ENCODE measurements at regions not wholly inside any gene's neighbourhood (a gene's known extent, or its start where the extent isn't known, plus 50 kb on each side); places are given as distances from the start of the nearest gene placed in this dataset.

DNA sequence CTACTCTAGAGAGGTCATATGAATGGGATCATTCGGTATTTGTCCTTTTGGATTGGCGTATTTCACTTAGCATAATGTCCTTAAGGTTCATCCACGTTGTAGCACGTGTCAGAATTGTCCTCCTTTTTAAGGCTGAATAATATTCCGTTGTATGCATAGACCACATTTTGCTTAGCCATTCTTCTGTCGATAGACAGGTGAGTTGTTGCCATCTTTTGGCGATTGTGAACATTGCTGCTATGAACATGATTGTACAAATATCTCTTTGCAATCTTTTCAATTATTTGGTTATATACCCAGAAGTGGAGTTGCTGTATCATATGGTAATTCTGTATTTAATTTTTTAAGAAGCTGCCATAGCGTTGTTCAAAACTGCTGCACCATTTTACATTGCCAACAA is 52.4 kb upstream of the GOLGA8J start:
- H3K36me3 ChIP-seq: no peaks in the 10 kb centered on the region
- in situ Hi-C loops (cut with MboI; ENCODE audit: low pct_ligation_motif_present in 1 of 4, low pct_unique_long_range_greater_than_20kb in 1 of 4, low sequenced_read_pairs in 3 of 4) (no loop called here), intact Hi-C loops (cut with DNase I; ENCODE audit: low total_unique reads) (no loop called here)
- H3K27me3 ChIP-seq: no peaks in the 10 kb centered on the region
- WGBS, 2 donors (ENCODE audit: low coverage in 1 of 2): 83 to 86% methylated on average over 7 to 8 of the region's 8 CpGs
- H3K9me3 ChIP-seq: no peaks in the 10 kb centered on the region
- no peak for DNase-seq
- H3K27ac ChIP-seq: no peak overlapping the region
- no peak overlapping the region for H3K4me3 ChIP-seq
- TF ChIP-seq POLR2AphosphoS5 (IDR thresholded peaks at IDR 0.05) (no peak), EP300 (IDR thresholded peaks at IDR 0.05; ENCODE audit: low read depth) (no peak)
- TF ChIP-seq, protein P1, sequence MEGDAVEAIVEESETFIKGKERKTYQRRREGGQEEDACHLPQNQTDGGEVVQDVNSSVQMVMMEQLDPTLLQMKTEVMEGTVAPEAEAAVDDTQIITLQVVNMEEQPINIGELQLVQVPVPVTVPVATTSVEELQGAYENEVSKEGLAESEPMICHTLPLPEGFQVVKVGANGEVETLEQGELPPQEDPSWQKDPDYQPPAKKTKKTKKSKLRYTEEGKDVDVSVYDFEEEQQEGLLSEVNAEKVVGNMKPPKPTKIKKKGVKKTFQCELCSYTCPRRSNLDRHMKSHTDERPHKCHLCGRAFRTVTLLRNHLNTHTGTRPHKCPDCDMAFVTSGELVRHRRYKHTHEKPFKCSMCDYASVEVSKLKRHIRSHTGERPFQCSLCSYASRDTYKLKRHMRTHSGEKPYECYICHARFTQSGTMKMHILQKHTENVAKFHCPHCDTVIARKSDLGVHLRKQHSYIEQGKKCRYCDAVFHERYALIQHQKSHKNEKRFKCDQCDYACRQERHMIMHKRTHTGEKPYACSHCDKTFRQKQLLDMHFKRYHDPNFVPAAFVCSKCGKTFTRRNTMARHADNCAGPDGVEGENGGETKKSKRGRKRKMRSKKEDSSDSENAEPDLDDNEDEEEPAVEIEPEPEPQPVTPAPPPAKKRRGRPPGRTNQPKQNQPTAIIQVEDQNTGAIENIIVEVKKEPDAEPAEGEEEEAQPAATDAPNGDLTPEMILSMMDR (IDR thresholded peaks at IDR 0.05): peak in 1 of 5 experiments; percentile 4
- H3K4me1 ChIP-seq: no peaks in the 10 kb centered on the region

DNA sequence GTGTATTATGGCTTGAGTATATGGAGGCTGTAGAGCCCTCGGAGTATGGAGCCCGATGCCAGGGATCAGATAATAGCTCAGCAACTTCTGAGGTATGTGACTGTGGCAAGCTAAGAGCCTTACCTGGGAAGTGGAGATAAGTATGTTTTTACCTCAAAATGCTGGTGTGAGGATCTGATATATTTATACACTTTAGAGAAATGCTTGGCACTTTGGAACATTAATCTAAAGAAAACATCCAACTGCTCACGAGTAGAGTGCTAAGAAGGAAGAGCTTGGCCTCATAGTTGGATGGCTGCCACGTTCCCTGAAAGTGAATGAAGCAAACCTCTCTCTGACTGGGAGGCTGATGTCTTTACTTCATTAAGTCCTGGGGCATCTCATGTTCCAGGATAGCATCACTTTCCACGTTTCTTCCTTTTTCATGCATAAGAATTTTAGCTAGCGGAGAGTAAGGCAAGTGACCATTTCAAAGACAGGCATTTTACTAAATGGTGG is 58.9 kb upstream of the GOLGA8J start:
- no peaks in the 10 kb centered on the region for H3K9me3 ChIP-seq
- no peaks in the 10 kb centered on the region for H3K27me3 ChIP-seq
- 49 to 53% methylated on average over 6 of the region's 6 CpGs for WGBS, 2 donors (ENCODE audit: low coverage in 1 of 2)
- DNase-seq: no peak
- no peaks in the 10 kb centered on the region for H3K36me3 ChIP-seq
- no peaks in the 10 kb centered on the region for H3K4me1 ChIP-seq
- intact Hi-C loops (cut with DNase I; ENCODE audit: low total_unique reads) (no loop called here), in situ Hi-C loops (cut with MboI; ENCODE audit: low pct_ligation_motif_present in 1 of 4, low pct_unique_long_range_greater_than_20kb in 1 of 4, low sequenced_read_pairs in 3 of 4) (no loop called here)
- H3K27ac ChIP-seq: no peak overlapping the region
- TF ChIP-seq EP300 (IDR thresholded peaks at IDR 0.05; ENCODE audit: low read depth) (no peak), POLR2AphosphoS5 (IDR thresholded peaks at IDR 0.05) (no peak)
- TF ChIP-seq, protein P1 (IDR thresholded peaks at IDR 0.05): no peak
- no peak overlapping the region for H3K4me3 ChIP-seq

DNA sequence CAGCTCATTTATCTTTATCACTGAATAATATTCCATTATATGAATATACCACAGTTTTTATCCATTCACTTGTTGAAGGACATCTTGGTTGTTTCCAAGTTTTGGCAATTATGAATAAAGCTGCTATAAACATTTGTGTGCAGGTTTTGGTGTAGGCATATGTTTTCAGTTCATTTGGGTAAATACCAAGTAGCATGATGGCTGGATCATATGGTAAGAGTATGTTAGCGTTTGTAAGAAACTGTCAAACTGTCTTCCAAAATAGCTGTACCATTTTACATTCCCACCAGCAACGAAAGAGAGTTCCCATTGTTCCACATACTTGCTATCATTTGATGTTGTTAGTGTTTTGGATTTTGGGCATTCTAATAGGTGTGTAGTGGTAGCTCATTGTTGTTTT is 72.0 kb upstream of the GOLGA8J start:
- H3K36me3 ChIP-seq: no peaks in the 10 kb centered on the region
- no peaks in the 10 kb centered on the region for H3K4me1 ChIP-seq
- 84 to 100% methylated on average over 2 of the region's 2 CpGs for WGBS, 2 donors (ENCODE audit: low coverage in 1 of 2)
- TF ChIP-seq POLR2A (IDR thresholded peaks at IDR 0.05) (no peak), POLR2AphosphoS5 (IDR thresholded peaks at IDR 0.05) (no peak), EP300 (IDR thresholded peaks at IDR 0.05; ENCODE audit: low read depth) (no peak)
- TF ChIP-seq, protein P1 (IDR thresholded peaks at IDR 0.05): no peak
- no peak overlapping the region for H3K4me3 ChIP-seq
- intact Hi-C loops (cut with DNase I; ENCODE audit: low total_unique reads): no loop called here
- H3K27me3 ChIP-seq: no peaks in the 10 kb centered on the region
- H3K9me3 ChIP-seq: no peaks in the 10 kb centered on the region
- no peak for DNase-seq
- no peak overlapping the region for H3K27ac ChIP-seq
- in situ Hi-C loops (cut with MboI; ENCODE audit: low pct_ligation_motif_present in 1 of 4, low pct_unique_long_range_greater_than_20kb in 1 of 4, low sequenced_read_pairs in 3 of 4): no loop called here

DNA sequence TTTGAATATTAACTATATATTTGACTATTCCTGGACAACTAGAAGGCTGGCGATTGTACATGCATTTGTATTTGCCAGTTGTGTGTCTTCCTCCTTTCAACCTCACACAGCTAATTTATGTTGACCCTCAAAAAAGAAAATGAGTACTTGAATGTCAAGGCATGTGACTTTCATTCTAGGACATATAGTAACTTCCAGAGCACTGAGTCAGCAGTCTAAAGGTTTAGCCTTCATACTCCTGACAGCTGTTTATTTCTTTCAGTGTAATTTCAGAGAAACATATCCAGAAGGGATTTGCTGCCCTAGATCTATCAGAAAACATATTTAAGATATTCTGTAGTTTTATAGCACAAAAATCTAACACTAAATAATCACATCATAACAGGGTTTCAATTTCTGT is 74.6 kb upstream of the GOLGA8J start:
- TF ChIP-seq EP300 (IDR thresholded peaks at IDR 0.05; ENCODE audit: low read depth): no peak
- no peak for TF ChIP-seq POLR2AphosphoS5 (IDR thresholded peaks at IDR 0.05)
- no peak for TF ChIP-seq POLR2A (IDR thresholded peaks at IDR 0.05)
- 83 to 90% methylated on average over 1 of the region's 1 CpG for WGBS, 2 donors (ENCODE audit: low coverage in 1 of 2)
- H3K4me3 ChIP-seq: no peak overlapping the region
- H3K4me1 ChIP-seq: no peaks in the 10 kb centered on the region
- intact Hi-C loops (cut with DNase I; ENCODE audit: low total_unique reads) (no loop called here), in situ Hi-C loops (cut with MboI; ENCODE audit: low pct_ligation_motif_present in 1 of 4, low pct_unique_long_range_greater_than_20kb in 1 of 4, low sequenced_read_pairs in 3 of 4) (no loop called here)
- no peak for DNase-seq
- H3K27ac ChIP-seq: no peak overlapping the region
- no peaks in the 10 kb centered on the region for H3K36me3 ChIP-seq
- H3K9me3 ChIP-seq: no peaks in the 10 kb centered on the region
- no peaks in the 10 kb centered on the region for H3K27me3 ChIP-seq

DNA sequence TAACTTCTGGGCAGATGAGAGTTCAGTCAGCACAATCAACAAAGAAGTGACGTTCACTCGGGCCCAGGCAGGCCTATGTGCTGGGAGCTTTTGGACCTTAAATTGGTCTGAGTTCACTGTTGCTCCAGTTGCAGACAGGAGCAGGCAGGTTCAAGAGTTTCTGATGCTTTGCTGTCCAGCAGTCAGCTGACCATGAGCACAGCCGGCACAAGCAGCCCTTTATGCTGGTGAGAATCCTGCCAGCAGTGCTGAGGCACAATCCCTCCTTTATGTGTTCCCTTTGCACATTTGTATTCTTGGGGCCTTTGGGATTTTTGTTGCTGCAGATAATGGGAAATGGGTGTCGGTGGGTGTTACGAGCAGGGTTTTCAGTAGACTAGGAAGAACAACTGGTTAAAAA is 81.2 kb upstream of the GOLGA8J start:
- Histone ChIP-seq H3K27ac (no peak overlapping the region), H3K4me1 (peaks cover 0 to 14% (median 6%) of the 10 kb centered on the region in 4 donors), H3K9me3 (no peaks in the 10 kb centered on the region), H3K27me3 (no peaks in the 10 kb centered on the region), H3K4me3 (no peak overlapping the region), H3K36me3 (no peaks in the 10 kb centered on the region)
- TF ChIP-seq, protein P1 (IDR thresholded peaks at IDR 0.05): no peak
- no peak for TF ChIP-seq EP300 (IDR thresholded peaks at IDR 0.05; ENCODE audit: low read depth)
- TF ChIP-seq POLR2A (IDR thresholded peaks at IDR 0.05): no peak
- TF ChIP-seq POLR2AphosphoS5 (IDR thresholded peaks at IDR 0.05): no peak
- no peak for DNase-seq
- intact Hi-C loops (cut with DNase I; ENCODE audit: low total_unique reads): no loop called here
- in situ Hi-C loops (cut with MboI; ENCODE audit: low pct_ligation_motif_present in 1 of 4, low pct_unique_long_range_greater_than_20kb in 1 of 4, low sequenced_read_pairs in 3 of 4): no loop called here
- WGBS, 2 donors (ENCODE audit: low coverage in 1 of 2): 77 to 100% methylated on average over 3 to 5 of the region's 5 CpGs

Data from transverse colon (tissue), 4 donors.